ENCODE measurements at regions not wholly inside any gene's neighbourhood (a gene's known extent, or its start where the extent isn't known, plus 50 kb on each side); places are given as distances from the start of the nearest gene placed in this dataset.

DNA sequence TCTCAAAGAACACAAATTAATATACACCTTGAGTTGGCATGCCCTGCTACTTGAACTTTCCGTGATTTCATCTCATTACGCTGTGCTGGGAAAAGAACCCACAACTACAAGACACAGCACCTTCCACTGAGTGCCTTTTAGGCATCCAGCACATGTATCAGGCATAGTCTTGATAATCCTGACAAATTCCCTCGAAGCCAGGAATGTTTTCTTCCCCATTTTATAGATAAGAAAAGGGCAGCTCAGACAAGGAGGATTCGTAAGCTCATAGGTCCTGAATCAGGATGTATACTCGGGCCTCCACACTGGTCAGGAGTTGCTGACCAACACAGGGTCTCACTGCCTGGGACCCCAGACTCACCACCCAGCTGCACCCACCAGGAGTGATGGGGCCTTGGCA, 368.6 kb downstream of the TNS3 start:
- TF ChIP-seq, protein P1, sequence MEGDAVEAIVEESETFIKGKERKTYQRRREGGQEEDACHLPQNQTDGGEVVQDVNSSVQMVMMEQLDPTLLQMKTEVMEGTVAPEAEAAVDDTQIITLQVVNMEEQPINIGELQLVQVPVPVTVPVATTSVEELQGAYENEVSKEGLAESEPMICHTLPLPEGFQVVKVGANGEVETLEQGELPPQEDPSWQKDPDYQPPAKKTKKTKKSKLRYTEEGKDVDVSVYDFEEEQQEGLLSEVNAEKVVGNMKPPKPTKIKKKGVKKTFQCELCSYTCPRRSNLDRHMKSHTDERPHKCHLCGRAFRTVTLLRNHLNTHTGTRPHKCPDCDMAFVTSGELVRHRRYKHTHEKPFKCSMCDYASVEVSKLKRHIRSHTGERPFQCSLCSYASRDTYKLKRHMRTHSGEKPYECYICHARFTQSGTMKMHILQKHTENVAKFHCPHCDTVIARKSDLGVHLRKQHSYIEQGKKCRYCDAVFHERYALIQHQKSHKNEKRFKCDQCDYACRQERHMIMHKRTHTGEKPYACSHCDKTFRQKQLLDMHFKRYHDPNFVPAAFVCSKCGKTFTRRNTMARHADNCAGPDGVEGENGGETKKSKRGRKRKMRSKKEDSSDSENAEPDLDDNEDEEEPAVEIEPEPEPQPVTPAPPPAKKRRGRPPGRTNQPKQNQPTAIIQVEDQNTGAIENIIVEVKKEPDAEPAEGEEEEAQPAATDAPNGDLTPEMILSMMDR (IDR thresholded peaks at IDR 0.05) = no peak

DNA sequence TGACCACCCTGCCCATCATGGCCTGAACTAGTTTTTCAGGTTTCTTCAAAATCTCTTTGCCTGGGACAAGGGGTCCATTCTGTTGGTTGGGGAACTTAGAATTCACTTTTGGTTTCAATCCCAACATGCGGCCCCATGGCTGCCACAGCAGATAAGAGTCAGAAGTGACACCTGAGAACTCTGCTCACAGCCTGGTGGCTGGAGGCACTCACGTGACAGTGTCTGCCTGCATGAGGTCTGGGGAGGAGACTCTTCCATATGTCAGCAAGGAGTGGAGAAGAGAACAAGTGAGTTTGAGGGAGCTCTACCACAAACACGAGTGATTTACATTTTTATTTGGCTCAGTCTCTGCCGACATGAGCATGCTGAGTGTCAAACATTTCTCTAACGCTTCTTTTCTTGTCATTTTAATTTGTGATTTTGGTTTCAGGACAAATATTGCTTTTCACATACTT, 370.4 kb downstream of the TNS3 start:
- TF ChIP-seq, protein P1 (IDR thresholded peaks at IDR 0.05) = no peak

DNA sequence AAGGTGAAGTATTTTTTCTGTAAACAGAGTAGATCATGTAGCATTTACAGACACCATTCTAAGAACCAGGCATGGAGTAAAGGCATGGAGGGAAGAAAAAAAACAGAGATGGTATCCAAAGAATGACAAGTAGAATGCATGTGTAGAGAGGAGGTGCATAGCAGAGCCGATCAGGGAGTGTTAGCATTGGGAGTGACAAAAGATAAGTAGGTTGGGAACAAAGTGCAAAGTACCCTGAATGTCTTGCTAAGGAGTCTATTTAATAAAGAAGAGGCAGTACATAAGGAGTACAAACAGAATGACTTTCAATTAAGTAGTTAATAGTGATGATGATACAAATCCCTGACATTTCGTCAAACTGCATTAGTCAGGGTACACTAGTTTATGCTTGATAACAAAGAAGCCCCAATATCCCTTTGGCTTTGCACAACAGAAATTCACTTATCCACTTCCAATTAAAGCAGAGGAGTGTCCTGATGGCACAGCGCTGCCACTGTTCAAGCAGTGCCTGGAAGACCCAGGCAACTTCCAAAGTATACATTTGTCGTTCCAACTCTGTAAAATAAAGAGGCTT, 371.5 kb downstream of the TNS3 start:
- TF ChIP-seq, protein P1 (IDR thresholded peaks at IDR 0.05) = no peak

DNA sequence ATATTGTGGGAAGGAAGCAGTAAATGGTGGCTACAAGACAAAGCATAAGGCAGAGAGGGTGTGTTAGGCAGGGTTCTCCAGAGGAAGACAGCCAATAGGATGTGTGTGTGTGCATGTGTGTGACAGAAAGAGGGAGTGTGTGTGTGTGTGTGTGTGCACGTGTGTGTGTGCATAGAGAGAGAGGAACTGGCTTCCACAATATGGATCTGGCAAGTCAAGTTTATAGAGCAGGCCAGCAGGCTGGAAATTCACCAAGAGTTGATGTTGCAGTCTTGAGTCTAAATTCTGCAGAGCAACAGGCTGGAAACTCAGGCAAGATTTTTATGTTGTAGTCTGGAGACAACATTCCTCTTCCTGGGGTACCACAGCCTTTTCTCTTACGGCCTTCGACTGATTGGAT, 374.0 kb downstream of the TNS3 start:
- TF ChIP-seq, protein P1 (IDR thresholded peaks at IDR 0.05) = no peak

DNA sequence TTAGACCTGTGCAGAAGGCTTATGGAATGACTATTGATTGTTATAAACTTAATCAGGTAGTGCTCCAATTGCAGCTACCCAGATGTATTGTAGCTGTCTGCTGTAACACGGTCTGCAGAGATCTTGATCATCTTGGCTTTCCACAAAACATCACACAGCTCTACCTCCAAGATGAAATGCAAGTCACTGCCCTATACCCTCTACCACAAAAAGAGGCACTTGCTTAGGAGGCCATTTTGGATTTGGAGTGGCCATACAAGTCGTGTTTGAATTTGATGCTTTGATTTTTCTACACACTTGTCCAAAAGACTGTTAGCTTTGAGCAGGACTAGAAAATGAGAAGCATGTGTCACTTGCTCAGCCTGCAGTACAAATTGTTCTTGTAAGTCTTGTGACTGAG, 377.2 kb downstream of the TNS3 start:
- TF ChIP-seq, protein P1 (IDR thresholded peaks at IDR 0.05) = no peak

DNA sequence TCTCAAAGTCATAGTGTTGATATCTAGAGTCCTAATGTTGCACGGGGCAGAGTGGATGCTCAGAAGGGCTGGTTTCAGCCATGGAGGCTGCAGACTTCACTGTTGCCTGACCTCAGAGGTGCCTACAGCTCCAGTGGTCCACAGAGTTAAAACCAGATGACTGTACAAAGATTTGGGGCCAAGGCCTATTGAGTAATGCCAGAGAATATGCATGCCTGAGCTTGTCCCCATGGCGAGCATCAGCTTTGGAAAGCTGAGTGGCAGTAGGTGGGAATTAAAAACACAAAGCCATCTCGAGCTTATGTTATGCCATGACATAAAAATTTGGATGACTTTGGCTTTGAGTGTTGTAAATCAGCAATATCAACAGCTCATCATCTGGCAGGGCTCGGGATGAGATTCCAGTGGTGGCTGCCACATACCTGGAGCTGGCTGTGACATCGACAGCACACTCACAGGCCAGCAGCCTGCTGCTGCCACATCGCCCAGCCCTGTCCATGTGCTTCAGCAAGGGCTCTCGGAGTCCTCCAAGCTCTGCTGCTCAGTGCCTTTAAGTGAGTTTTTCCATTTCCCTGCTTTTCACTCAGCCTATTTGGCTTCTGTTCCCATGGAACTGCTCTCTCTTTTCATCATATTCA, 379.6 kb downstream of the TNS3 start:
- TF ChIP-seq, protein P1 (IDR thresholded peaks at IDR 0.05) = no peak

DNA sequence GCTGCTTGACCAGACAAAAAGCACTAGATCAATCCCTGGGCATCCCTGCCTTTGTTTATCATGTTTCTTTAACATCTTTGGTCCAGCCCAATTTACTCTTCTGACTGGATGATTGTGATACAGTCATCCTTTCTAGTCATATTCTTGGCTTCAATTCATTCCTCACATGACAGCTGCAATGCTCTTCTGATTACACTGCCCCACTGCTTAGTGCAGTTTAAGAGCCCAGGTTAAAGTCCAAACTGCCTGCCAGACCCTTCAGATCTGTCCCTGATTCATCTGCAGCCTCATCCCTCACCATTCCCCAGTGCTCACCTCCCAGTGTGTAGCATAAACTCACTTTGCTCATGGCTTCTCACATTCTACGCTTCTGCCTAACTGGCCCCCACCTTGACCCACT, 383.8 kb downstream of the TNS3 start:
- TF ChIP-seq, protein P1 (IDR thresholded peaks at IDR 0.05) = no peak

Measured in LNCAP (cell line).